H9 (cell line): ENCODE measurements at regions not wholly inside any gene's neighbourhood (a gene's known extent, or its start where the extent isn't known, plus 50 kb on each side); places are given as distances from the start of the nearest gene placed in this dataset.

ENCODE experiments used
- DNase-seq: peaks from one replicate; pipeline ENCODE4 v3.0.0-alpha.2; 2017
- H2AFZ ChIP-seq: one replicate; pipeline ENCODE4 v1.6.1; 2013; ENCODE audit warnings: mild to moderate bottlenecking, low read length, control low read depth, moderate library complexity
- H2AK5ac ChIP-seq: 2 replicates; pipeline ENCODE4 v1.6.1; 2013; ENCODE audit warnings: low read length, control low read depth, mixed read lengths; ENCODE audit not compliant: insufficient read length
- H2BK120ac ChIP-seq: one replicate; pipeline ENCODE4 v1.6.1; 2013; ENCODE audit warnings: low read depth, mild to moderate bottlenecking, low read length, control low read depth, inconsistent platforms; ENCODE audit not compliant: poor library complexity, severe bottlenecking
- H2BK12ac ChIP-seq: 2 replicates; pipeline ENCODE4 v1.6.1; 2013; ENCODE audit warnings: low read length, control low read depth, mixed read lengths, low read depth; ENCODE audit not compliant: insufficient read length
- H2BK15ac ChIP-seq: 2 replicates; pipeline ENCODE4 v1.6.1; 2013; ENCODE audit warnings: low read depth, low read length, control low read depth
- H2BK20ac ChIP-seq: one replicate; pipeline ENCODE4 v1.6.1; 2013; ENCODE audit warnings: low read depth, mild to moderate bottlenecking, low read length, control low read depth, inconsistent platforms; ENCODE audit not compliant: poor library complexity, severe bottlenecking
- H2BK5ac ChIP-seq: 2 replicates; pipeline ENCODE4 v1.6.1; 2013; ENCODE audit warnings: low read length, control low read depth, mixed read lengths; ENCODE audit not compliant: insufficient read length
- H3K14ac ChIP-seq: 2 replicates; pipeline ENCODE4 v1.6.1; 2013; ENCODE audit warnings: low read length, control low read depth; ENCODE audit not compliant: insufficient read depth
- H3K18ac ChIP-seq: 2 replicates; pipeline ENCODE4 v1.6.1; 2013; ENCODE audit warnings: low read depth, mild to moderate bottlenecking, mixed read lengths, low read length, control low read depth; ENCODE audit not compliant: insufficient read length
- H3K23ac ChIP-seq: 2 replicates; pipeline ENCODE4 v1.6.1; 2013; ENCODE audit warnings: low read length, control low read depth, mixed read lengths, low read depth; ENCODE audit not compliant: insufficient read length
- H3K23me2 ChIP-seq: 2 replicates; pipeline ENCODE4 v1.6.1; 2013; ENCODE audit warnings: low read depth, mild to moderate bottlenecking, mixed read lengths, low read length, control low read depth; ENCODE audit not compliant: insufficient read length, poor library complexity, severe bottlenecking
- H3K27ac ChIP-seq: 2 replicates; pipeline ENCODE4 v1.5.1; 2013; ENCODE audit warnings: low read length, control low read depth, mixed read lengths, low read depth; ENCODE audit not compliant: insufficient read length
- H3K27me3 ChIP-seq: 2 replicates; pipeline ENCODE4 v1.6.1; 2013; ENCODE audit warnings: low read length, control low read depth, inconsistent platforms; ENCODE audit not compliant: insufficient read depth
- H3K4ac ChIP-seq: 2 replicates; pipeline ENCODE4 v1.6.1; 2013; ENCODE audit warnings: low read depth, mild to moderate bottlenecking, control low read depth, inconsistent platforms, low read length, moderate library complexity
- H3K4me1 ChIP-seq: 2 replicates; pipeline ENCODE4 v1.6.1; 2013; ENCODE audit warnings: low read length, control low read depth, inconsistent platforms; ENCODE audit not compliant: insufficient read depth
- H3K4me2 ChIP-seq: 2 replicates; pipeline ENCODE4 v1.6.1; 2013; ENCODE audit warnings: low read length, control low read depth, mixed read lengths; ENCODE audit not compliant: insufficient read length, insufficient read depth
- H3K56ac ChIP-seq: 2 replicates; pipeline ENCODE4 v1.6.1; 2013; ENCODE audit warnings: low read depth, mild to moderate bottlenecking, mixed read lengths, low read length, control low read depth; ENCODE audit not compliant: insufficient read length
- H3K79me1 ChIP-seq: 2 replicates; pipeline ENCODE4 v1.6.1; 2013; ENCODE audit warnings: low read depth, mild to moderate bottlenecking, moderate library complexity, low read length, control low read depth, inconsistent platforms; ENCODE audit not compliant: insufficient read depth, poor library complexity, severe bottlenecking
- H3K79me2 ChIP-seq: 2 replicates; pipeline ENCODE4 v1.6.1; 2013; ENCODE audit warnings: low read length, control low read depth, inconsistent platforms; ENCODE audit not compliant: insufficient read depth
- H3K9ac ChIP-seq: 2 replicates; pipeline ENCODE4 v1.6.1; 2013; ENCODE audit warnings: low read length, control low read depth, mixed read lengths; ENCODE audit not compliant: insufficient read length; ENCODE audit errors: extremely low read depth
- H3K9me3 ChIP-seq: one replicate; pipeline ENCODE4 v1.6.1; 2013; ENCODE audit warnings: low read depth, low read length, inconsistent platforms; ENCODE audit not compliant: control insufficient read depth
- H3T11ph ChIP-seq: one replicate; pipeline ENCODE4 v1.6.1; 2013; ENCODE audit warnings: mild to moderate bottlenecking, low read length, control low read depth, inconsistent platforms
- H4K20me1 ChIP-seq: one replicate; pipeline ENCODE4 v1.6.1; 2013; ENCODE audit not compliant: control insufficient read depth, insufficient read length, insufficient read depth
- H4K5ac ChIP-seq: 2 replicates; pipeline ENCODE4 v1.6.1; 2013; ENCODE audit warnings: low read depth, mild to moderate bottlenecking, mixed read lengths, low read length, control low read depth; ENCODE audit not compliant: insufficient read length
- H4K8ac ChIP-seq: replicated peaks from 2 replicates; pipeline ENCODE4 v1.6.1; 2013; ENCODE audit warnings: low read length, control low read depth, mixed read lengths, low read depth; ENCODE audit not compliant: insufficient read length
- H4K91ac ChIP-seq: 2 replicates; pipeline ENCODE4 v1.6.1; 2013; ENCODE audit warnings: low read depth, mild to moderate bottlenecking, moderate library complexity, mixed read lengths, low read length, control low read depth; ENCODE audit not compliant: insufficient read length
- H3K27ac Mint-ChIP-seq, 3 experiments: 2 replicates in 2 of 3; 3 replicates in 1 of 3; pipeline ENCODE4 v1.8.0; 2020 to 2021; ENCODE audit warnings: mixed read lengths in 3 of 3, mild to moderate bottlenecking in 1 of 3, moderate library complexity in 1 of 3
- H3K27me3 Mint-ChIP-seq: 2 replicates; pipeline ENCODE4 v1.8.0; 2021; ENCODE audit warnings: low read depth, mild to moderate bottlenecking, moderate library complexity, mixed read lengths
- H3K36me3 Mint-ChIP-seq, 3 experiments: 2 replicates in 2 of 3; 3 replicates in 1 of 3; pipeline ENCODE4 v1.8.0; 2020 to 2021; ENCODE audit warnings: low read depth in 3 of 3, mixed read lengths in 3 of 3; ENCODE audit not compliant: insufficient read depth in 1 of 3
- H3K4me1 Mint-ChIP-seq, 2 experiments: 2 replicates each; pipeline ENCODE4 v1.8.0; 2020; ENCODE audit warnings: mixed read lengths in 2 of 2
- H3K4me3 Mint-ChIP-seq, 2 experiments: 2 replicates in 1 of 2; 3 replicates in 1 of 2; pipeline ENCODE4 v1.8.0; 2020 to 2021; ENCODE audit warnings: mild to moderate bottlenecking in 2 of 2, mixed read lengths in 2 of 2, moderate library complexity in 1 of 2
- H3K9me3 Mint-ChIP-seq, 2 experiments: 2 replicates in 1 of 2; 3 replicates in 1 of 2; pipeline ENCODE4 v1.8.0; 2020; ENCODE audit warnings: mild to moderate bottlenecking in 2 of 2, mixed read lengths in 2 of 2, moderate library complexity in 1 of 2
- CTCF ChIP-seq: fragments of 200-600 bp; sonication (generic); conservative IDR thresholded peaks from 3 replicates; pipeline ENCODE4 v1.8.0; 2021; ENCODE audit warnings: antibody characterized with exemption, mild to moderate bottlenecking
- WGBS: extraction: QIAGEN DNeasy Blood & Tissue Kit; methylation state at CpG from one replicate; pipeline ENCODE4 v1.1.7; 2013; ENCODE audit warnings: missing lambda C conversion rate, low lambda C conversion rate, mixed read lengths; ENCODE audit not compliant: insufficient read length; ENCODE audit errors: extremely low coverage; 5-methylcytosine and 5-hydroxymethylcytosine counted together

- Histone ChIP-seq H3K56ac (no peak overlapping the region), H3K14ac (no peak overlapping the region), H2AFZ (no peak overlapping the region), H2BK12ac (no peak overlapping the region), H2BK5ac (no peak overlapping the region), H2BK15ac (no peak overlapping the region), H3K23ac (no peak overlapping the region), H3K79me1 (no peaks in the 10 kb centered on the region), H2AK5ac (no peak overlapping the region), H3K4me1 (no peaks in the 10 kb centered on the region), H2BK120ac (no peak overlapping the region), H3K4ac (no peak overlapping the region), H4K20me1 (no peaks in the 10 kb centered on the region), H3K27me3 (no peaks in the 10 kb centered on the region), H4K91ac (no peak overlapping the region), H3K79me2 (no peaks in the 10 kb centered on the region), H3K23me2 (no peaks in the 10 kb centered on the region), H3K18ac (no peak overlapping the region), H3K27ac (no peak overlapping the region), H2BK20ac (no peak overlapping the region), H3K9me3 (no peaks in the 10 kb centered on the region), H3K4me2 (no peak overlapping the region), H3T11ph (no peak overlapping the region), H4K5ac (no peak overlapping the region), H4K8ac (no peak overlapping the region), H3K9ac (no peak overlapping the region)
- Mint-ChIP-seq H3K4me3 (no peak overlapping the region), H3K36me3 (no peaks in the 10 kb centered on the region), H3K4me1 (peaks cover 0 to under 1% of the 10 kb centered on the region in 2 experiments; a peak in 1 of 4 replicates), H3K27me3 (no peaks in the 10 kb centered on the region), H3K9me3 (peaks cover 0 to 2% of the 10 kb centered on the region in 2 experiments; a peak in 2 of 5 replicates), H3K27ac (no peak overlapping the region)
- TF ChIP-seq CTCF, result no peak
- WGBS, result no CpG with 5 or more reads among the region's 7 CpGs
- DNase-seq, result no peak
These were observed 999.5 kb upstream of the EEF2KMT start for GRCh38 chr16:6096931-6097670.
